NB4 (cell line): ENCODE measurements at regions not wholly inside any gene's neighbourhood (a gene's known extent, or its start where the extent isn't known, plus 50 kb on each side); places are given as distances from the start of the nearest gene placed in this dataset.

Experiments used
- DNase-seq: peaks from one replicate; pipeline ENCODE4 v3.0.0; 2010; ENCODE audit warnings: low read depth
- H3K4me3 ChIP-seq: one replicate; pipeline ENCODE4 v1.5.1; 2011; ENCODE audit warnings: mild to moderate bottlenecking, low read depth, low read length, moderate library complexity
- CTCF ChIP-seq: IDR thresholded peaks from one replicate; pipeline ENCODE4 v1.5.1; 2012; ENCODE audit warnings: low read depth, low read length
- MAX ChIP-seq: IDR thresholded peaks from 2 replicates; pipeline ENCODE4 v1.6.1; 2011; ENCODE audit warnings: low read depth, low read length
- MYC ChIP-seq: IDR thresholded peaks from 2 replicates; pipeline ENCODE4 v1.6.1; 2011; ENCODE audit warnings: low read depth, low read length
- POLR2A ChIP-seq: IDR thresholded peaks from 2 replicates; pipeline ENCODE4 v1.6.1; 2011; ENCODE audit warnings: mild to moderate bottlenecking; ENCODE audit not compliant: insufficient read length; ENCODE audit errors: extremely low read depth

- TF ChIP-seq CTCF (no peak), POLR2A (no peak), MYC (no peak)
- no peak for DNase-seq
- H3K4me3 ChIP-seq = no peak overlapping the region
These were observed 58.4 kb upstream of the NUP50 start for GRCh38 chr22:45105281-45105702.

GRCh38 chr22:45107671-45108070 lies 56.1 kb upstream of the NUP50 start:
- no peak for TF ChIP-seq MYC
- no peak for TF ChIP-seq POLR2A
- no peak for TF ChIP-seq MAX
- no peak for TF ChIP-seq CTCF
- DNase-seq = no peak
- H3K4me3 ChIP-seq = no peak overlapping the region

GRCh38 chr22:45112136-45112879 lies 51.4 kb upstream of the NUP50 start:
- H3K4me3 ChIP-seq = no peak overlapping the region
- TF ChIP-seq POLR2A (no peak), MAX (no peak), MYC (no peak), CTCF (no peak)
- no peak for DNase-seq
